PC-3 (cell line): ENCODE measurements at regions not wholly inside any gene's neighbourhood (a gene's known extent, or its start where the extent isn't known, plus 50 kb on each side); places are given as distances from the start of the nearest gene placed in this dataset.

Source experiments
- ATAC-seq: fragments of 200-7000 bp; cut with Tn5 transposase; 2 replicates; pipeline ENCODE4 v1.9.1; 2020; ENCODE audit warnings: mild to moderate bottlenecking, moderate library complexity
- BruUV-seq: library from RNA; stranded (reverse); fragments of 400-500 nt; replicated peaks from 2 replicates; lab custom pipeline; 2021; lab: Mats Ljungman, UMichigan
- CTCF ChIA-PET: fragments of 300-600 bp; sonication (Branson Sonifier 250); formaldehyde crosslinking; loops from one replicate; lab custom pipeline; 2022; ENCODE audit warnings: antibody characterized with exemption; lab: Charles Lee
- POLR2A ChIA-PET: fragments of 300-600 bp; sonication (Branson Sonifier 250); formaldehyde crosslinking; loops from one replicate; lab custom pipeline; 2022; ENCODE audit warnings: antibody characterized with exemption; ENCODE audit not compliant: unreplicated experiment; lab: Charles Lee
- DNase-seq: peaks from one replicate; pipeline ENCODE4 v3.0.0-alpha.2; 2015
- H2AFZ ChIP-seq: fragments of 300-600 bp; sonication (generic); 2 replicates; pipeline ENCODE4 v1.6.0; 2016; ENCODE audit warnings: antibody characterized with exemption, low read length
- H3F3A ChIP-seq: fragments of 300-600 bp; sonication (generic); one replicate; pipeline ENCODE4 v1.6.0; 2017; ENCODE audit warnings: antibody characterized with exemption, low read length, control low read depth, mild to moderate bottlenecking; ENCODE audit not compliant: unreplicated experiment
- H3K27ac ChIP-seq: fragments of 300-600 bp; sonication (generic); 2 replicates; pipeline ENCODE4 v1.5.1; 2016; ENCODE audit warnings: mild to moderate bottlenecking, low read length
- H3K27me3 ChIP-seq: fragments of 300-600 bp; sonication (generic); 2 replicates; pipeline ENCODE4 v1.6.1; 2016; ENCODE audit warnings: low read length, mixed read lengths
- H3K36me3 ChIP-seq: fragments of 300-600 bp; sonication (generic); 2 replicates; pipeline ENCODE4 v1.6.1; 2016; ENCODE audit warnings: low read depth, mixed run types, low read length, mixed read lengths
- H3K4me1 ChIP-seq: fragments of 300-600 bp; sonication (generic); 2 replicates; pipeline ENCODE4 v1.5.1; 2016; ENCODE audit warnings: low read length; ENCODE audit not compliant: insufficient read depth
- H3K4me2 ChIP-seq: fragments of 300-600 bp; sonication (generic); 2 replicates; pipeline ENCODE4 v1.6.0; 2016; ENCODE audit warnings: low read length
- H3K4me3 ChIP-seq: fragments of 300-600 bp; sonication (generic); 2 replicates; pipeline ENCODE4 v1.5.1; 2016; ENCODE audit warnings: mild to moderate bottlenecking, low read length, mixed read lengths
- H3K79me2 ChIP-seq: fragments of 300-600 bp; sonication (generic); 2 replicates; pipeline ENCODE4 v1.6.1; 2017; ENCODE audit warnings: low read length, mixed read lengths
- H3K9ac ChIP-seq: fragments of 300-600 bp; sonication (generic); 2 replicates; pipeline ENCODE4 v1.6.0; 2016; ENCODE audit warnings: mild to moderate bottlenecking, low read length
- H3K9me2 ChIP-seq: fragments of 300-600 bp; sonication (generic); replicated peaks from 2 replicates; pipeline ENCODE4 v1.6.1; 2016; ENCODE audit warnings: mixed run types, low read length, mixed read lengths
- H3K9me3 ChIP-seq: fragments of 300-600 bp; sonication (generic); 2 replicates; pipeline ENCODE4 v1.6.1; 2016; ENCODE audit warnings: low read length, mixed read lengths
- H4K20me1 ChIP-seq: fragments of 300-600 bp; sonication (generic); 2 replicates; pipeline ENCODE4 v1.6.1; 2016; ENCODE audit warnings: low read length, mixed read lengths
- EZH2 ChIP-seq: fragments of 300-600 bp; sonication (generic); IDR thresholded peaks from one replicate; pipeline ENCODE4 v1.6.1; 2017; ENCODE audit warnings: antibody characterized with exemption, mild to moderate bottlenecking, low read length; ENCODE audit not compliant: unreplicated experiment
- EZH2phosphoT487 ChIP-seq: fragments of 300-600 bp; sonication (generic); IDR thresholded peaks from 2 replicates; pipeline ENCODE4 v1.6.1; 2018; ENCODE audit warnings: mild to moderate bottlenecking, antibody characterized with exemption, low read length, borderline replicate concordance
- intact Hi-C: fragments of 100-400 bp; cut with micrococcal nuclease; formaldehyde crosslinking; loops from 2 replicates; pipeline ENCODE4 v1.9.0; 2023
- TF ChIP-seq, protein P1 (sequence below): fragments of 300-600 bp; sonication (generic); conservative IDR thresholded peaks from 2 replicates; pipeline ENCODE4 v1.5.1; 2017; ENCODE audit warnings: antibody characterized with exemption, low read depth, mild to moderate bottlenecking, low read length

DNA sequence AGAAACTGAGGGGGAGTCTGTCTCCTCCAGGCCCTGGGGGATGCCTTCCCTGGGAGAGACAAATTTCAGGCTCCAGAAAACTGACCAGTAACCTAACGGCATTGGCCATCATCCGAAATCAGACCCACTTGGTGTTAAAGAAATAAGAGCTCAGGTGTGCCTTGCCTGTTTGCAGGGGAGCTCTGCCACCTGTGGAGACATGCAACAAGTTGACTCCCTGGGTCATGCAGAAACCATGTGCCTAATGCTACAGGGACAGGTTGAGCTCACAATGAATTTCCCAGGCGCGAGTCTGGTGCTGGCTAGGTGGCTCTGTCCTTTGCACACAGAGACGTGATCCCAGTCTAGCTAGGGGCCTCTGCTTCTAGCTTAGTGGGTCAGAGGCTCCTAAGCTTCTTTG lies 95.8 kb upstream of the KIT start:
- H3K27ac ChIP-seq, result no peak overlapping the region
- no peak overlapping the region for H2AFZ ChIP-seq
- H3K4me1 ChIP-seq, result 0 out of 2 replicates have a peak, but pooled peaks cover 7% of the 10 kb centered on the region
- TF ChIP-seq, protein P1, sequence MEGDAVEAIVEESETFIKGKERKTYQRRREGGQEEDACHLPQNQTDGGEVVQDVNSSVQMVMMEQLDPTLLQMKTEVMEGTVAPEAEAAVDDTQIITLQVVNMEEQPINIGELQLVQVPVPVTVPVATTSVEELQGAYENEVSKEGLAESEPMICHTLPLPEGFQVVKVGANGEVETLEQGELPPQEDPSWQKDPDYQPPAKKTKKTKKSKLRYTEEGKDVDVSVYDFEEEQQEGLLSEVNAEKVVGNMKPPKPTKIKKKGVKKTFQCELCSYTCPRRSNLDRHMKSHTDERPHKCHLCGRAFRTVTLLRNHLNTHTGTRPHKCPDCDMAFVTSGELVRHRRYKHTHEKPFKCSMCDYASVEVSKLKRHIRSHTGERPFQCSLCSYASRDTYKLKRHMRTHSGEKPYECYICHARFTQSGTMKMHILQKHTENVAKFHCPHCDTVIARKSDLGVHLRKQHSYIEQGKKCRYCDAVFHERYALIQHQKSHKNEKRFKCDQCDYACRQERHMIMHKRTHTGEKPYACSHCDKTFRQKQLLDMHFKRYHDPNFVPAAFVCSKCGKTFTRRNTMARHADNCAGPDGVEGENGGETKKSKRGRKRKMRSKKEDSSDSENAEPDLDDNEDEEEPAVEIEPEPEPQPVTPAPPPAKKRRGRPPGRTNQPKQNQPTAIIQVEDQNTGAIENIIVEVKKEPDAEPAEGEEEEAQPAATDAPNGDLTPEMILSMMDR, result no peak
- no peak for TF ChIP-seq EZH2
- H3K4me3 ChIP-seq, result no peak overlapping the region
- H3K9me3 ChIP-seq, result no peaks in the 10 kb centered on the region
- no TSS peak for BruUV-seq
- no peak overlapping the region for H3K9ac ChIP-seq
- H4K20me1 ChIP-seq, result no peaks in the 10 kb centered on the region
- ChIA-PET POLR2A (no interaction called here), CTCF (no interaction called here)
- no peaks in the 10 kb centered on the region for H3K36me3 ChIP-seq
- H3K4me2 ChIP-seq, result no peak overlapping the region
- no peaks in the 10 kb centered on the region for H3F3A ChIP-seq
- H3K9me2 ChIP-seq, result no peaks in the 10 kb centered on the region
- ATAC-seq (no peak), DNase-seq (no peak)
- peaks cover 17% of the 10 kb centered on the region for H3K27me3 ChIP-seq
- no peaks in the 10 kb centered on the region for H3K79me2 ChIP-seq
- intact Hi-C loops, result no loop called here

DNA sequence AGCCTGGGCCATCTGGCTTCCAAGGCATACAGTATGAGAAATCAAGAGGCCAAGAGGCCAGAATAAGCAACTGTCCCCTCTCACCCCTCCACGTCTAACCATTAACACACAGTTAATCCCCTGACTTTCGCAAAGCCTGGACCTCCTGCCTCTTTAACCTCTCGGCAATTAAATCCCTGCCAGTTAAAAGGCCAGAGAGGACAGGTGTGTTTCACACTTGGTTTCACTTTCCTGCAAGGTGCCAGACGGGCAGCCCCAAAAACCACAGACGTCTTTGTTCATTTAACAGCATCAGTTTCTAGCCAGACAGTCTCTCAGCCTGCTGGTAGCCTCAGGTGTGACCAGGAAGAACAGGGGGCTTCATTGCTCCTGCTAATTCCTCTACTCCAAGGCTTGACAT lies 91.1 kb upstream of the KIT start:
- H3K9me2 ChIP-seq, result no peaks in the 10 kb centered on the region
- CTCF ChIA-PET, result no interaction called here
- no peaks in the 10 kb centered on the region for H3K9me3 ChIP-seq
- no peak overlapping the region; the same call in 1 of the 2 replicates for H3K4me3 ChIP-seq
- intact Hi-C loops, result no loop called here
- peaks cover 22% of the 10 kb centered on the region for H3K4me1 ChIP-seq
- H3K79me2 ChIP-seq, result no peaks in the 10 kb centered on the region
- H3K36me3 ChIP-seq, result no peaks in the 10 kb centered on the region
- ATAC-seq (no peak), DNase-seq (no peak)
- POLR2A ChIA-PET, result no interaction called here
- H3K27me3 ChIP-seq, result peaks cover 31% of the 10 kb centered on the region
- no peak overlapping the region for H3K27ac ChIP-seq
- no peak overlapping the region for H3K9ac ChIP-seq
- no peaks in the 10 kb centered on the region for H3F3A ChIP-seq
- H2AFZ ChIP-seq, result peak overlapping the region; percentile 45
- H3K4me2 ChIP-seq, result peak overlapping the region; percentile 32
- no TSS peak for BruUV-seq
- TF ChIP-seq EZH2 (no peak), EZH2phosphoT487 (no peak)
- TF ChIP-seq, protein P1, result no peak
- no peaks in the 10 kb centered on the region for H4K20me1 ChIP-seq

DNA sequence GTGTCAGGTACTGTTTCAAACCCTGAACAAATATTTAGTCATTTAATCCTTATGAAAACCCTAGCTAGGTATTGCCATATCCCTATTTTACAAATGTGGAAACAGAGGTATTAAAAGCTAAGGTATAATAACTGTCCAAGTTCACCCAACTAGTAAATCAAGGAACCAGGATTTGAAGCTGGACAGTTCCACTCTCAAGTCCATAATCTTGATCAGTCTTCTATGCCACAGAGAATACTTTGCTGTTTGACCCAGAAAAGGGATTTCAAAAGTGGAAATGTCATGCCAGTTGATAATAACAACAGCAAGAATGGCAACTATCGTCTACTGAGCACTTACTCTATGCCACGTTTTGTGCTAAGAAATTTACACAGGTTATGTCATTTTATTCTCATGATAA lies 90.4 kb upstream of the KIT start:
- Histone ChIP-seq H3F3A (no peaks in the 10 kb centered on the region), H3K9ac (no peak overlapping the region), H3K27me3 (peaks cover 31% of the 10 kb centered on the region), H3K4me2 (no peak overlapping the region), H3K79me2 (no peaks in the 10 kb centered on the region), H3K4me1 (peaks cover 22% of the 10 kb centered on the region), H3K9me2 (no peaks in the 10 kb centered on the region), H3K9me3 (no peaks in the 10 kb centered on the region), H3K27ac (no peak overlapping the region), H3K36me3 (no peaks in the 10 kb centered on the region), H3K4me3 (no peak overlapping the region), H2AFZ (no peak overlapping the region), H4K20me1 (no peaks in the 10 kb centered on the region)
- intact Hi-C loops, result no loop called here
- POLR2A ChIA-PET, result no interaction called here
- BruUV-seq, result no TSS peak
- ATAC-seq (no peak), DNase-seq (no peak)
- CTCF ChIA-PET, result no interaction called here
- TF ChIP-seq, protein P1, result no peak
- no peak for TF ChIP-seq EZH2phosphoT487
- TF ChIP-seq EZH2, result no peak
